ENCODE measurements at regions not wholly inside any gene's neighbourhood (a gene's known extent, or its start where the extent isn't known, plus 50 kb on each side); places are given as distances from the start of the nearest gene placed in this dataset.

- Histone ChIP-seq H3K27ac (no peak overlapping the region), H3K27me3 (replicated peaks) (peaks cover 8% of the 10 kb centered on the region), H3K36me3 (replicated peaks) (no peaks in the 10 kb centered on the region), H3K4me3 (ENCODE audit: low read depth, low read length) (no peak overlapping the region)
- TF ChIP-seq CTCF (IDR thresholded peaks at IDR 0.05; ENCODE audit: low read depth, low read length, missing control alignments) = no peak
- DNase-seq = no peak
- in situ Hi-C loops (cut with HindIII; ENCODE audit: low pct_ligation_motif_present, low sequenced_read_pairs) = no loop called here
These were observed 321.7 kb downstream of the SH3GL2 start for GRCh38 chr9:17900606-17901005.

GRCh38 chr9:17905366-17905765 lies 326.5 kb downstream of the SH3GL2 start:
- no peak overlapping the region for H3K27ac ChIP-seq
- TF ChIP-seq CTCF (IDR thresholded peaks at IDR 0.05; ENCODE audit: low read depth, low read length, missing control alignments) = no peak
- no peak for DNase-seq
- H3K27me3 ChIP-seq (replicated peaks) = peaks cover 32% of the 10 kb centered on the region
- no peaks in the 10 kb centered on the region for H3K36me3 ChIP-seq (replicated peaks)
- in situ Hi-C loops (cut with HindIII; ENCODE audit: low pct_ligation_motif_present, low sequenced_read_pairs) = no loop called here
- no peak overlapping the region for H3K4me3 ChIP-seq (ENCODE audit: low read depth, low read length)

- TF ChIP-seq CTCF (IDR thresholded peaks at IDR 0.05; ENCODE audit: low read depth, low read length, missing control alignments) = no peak
- in situ Hi-C loops (cut with HindIII; ENCODE audit: low pct_ligation_motif_present, low sequenced_read_pairs) = no loop called here
- Histone ChIP-seq H3K36me3 (replicated peaks) (no peaks in the 10 kb centered on the region), H3K27ac (no peak overlapping the region), H3K4me3 (ENCODE audit: low read depth, low read length) (no peak overlapping the region), H3K27me3 (replicated peaks) (peaks cover 32% of the 10 kb centered on the region)
- DNase-seq = no peak
These were observed 326.9 kb downstream of the SH3GL2 start for GRCh38 chr9:17905781-17906175.

- H3K4me3 ChIP-seq (ENCODE audit: low read depth, low read length) = no peak overlapping the region
- no peak overlapping the region for H3K27ac ChIP-seq
- TF ChIP-seq CTCF (IDR thresholded peaks at IDR 0.05; ENCODE audit: low read depth, low read length, missing control alignments) = no peak
- no peaks in the 10 kb centered on the region for H3K36me3 ChIP-seq (replicated peaks)
- in situ Hi-C loops (cut with HindIII; ENCODE audit: low pct_ligation_motif_present, low sequenced_read_pairs) = no loop called here
- peaks cover 32% of the 10 kb centered on the region for H3K27me3 ChIP-seq (replicated peaks)
- DNase-seq = no peak
These were observed 327.4 kb downstream of the SH3GL2 start for GRCh38 chr9:17906176-17906840.

GRCh38 chr9:17906841-17907778 lies 328.2 kb downstream of the SH3GL2 start:
- no peaks in the 10 kb centered on the region for H3K36me3 ChIP-seq (replicated peaks)
- H3K4me3 ChIP-seq (ENCODE audit: low read depth, low read length) = no peak overlapping the region
- no peak for DNase-seq
- no peak overlapping the region for H3K27ac ChIP-seq
- no peak for TF ChIP-seq CTCF (IDR thresholded peaks at IDR 0.05; ENCODE audit: low read depth, low read length, missing control alignments)
- H3K27me3 ChIP-seq (replicated peaks) = peaks cover 32% of the 10 kb centered on the region
- in situ Hi-C loops (cut with HindIII; ENCODE audit: low pct_ligation_motif_present, low sequenced_read_pairs) = no loop called here
